Peyer's patch (tissue), 4 donors: ENCODE measurements at regions not wholly inside any gene's neighbourhood (a gene's known extent, or its start where the extent isn't known, plus 50 kb on each side); places are given as distances from the start of the nearest gene placed in this dataset.

ENCODE experiments used
- POLR2A ChIP-seq, 2 donors: fragments of 450-650 bp; IDR thresholded peaks; one replicate each; pipeline ENCODE4 v1.5.1; 2017; ENCODE audit warnings: antibody characterized with exemption in 2 of 2, mild to moderate bottlenecking in 2 of 2, moderate library complexity in 2 of 2
- TF ChIP-seq, protein P1 (sequence below), 6 experiments: fragments of 450-650 bp in 4 of 6; fragments of 200-600 bp in 2 of 6; sonication (generic) in 1 of 6; IDR thresholded peaks; one replicate each; pipeline ENCODE4 v1.5.1; 2017 to 2019; ENCODE audit warnings: antibody characterized with exemption in 6 of 6, mild to moderate bottlenecking in 3 of 6, moderate library complexity in 1 of 6

DNA sequence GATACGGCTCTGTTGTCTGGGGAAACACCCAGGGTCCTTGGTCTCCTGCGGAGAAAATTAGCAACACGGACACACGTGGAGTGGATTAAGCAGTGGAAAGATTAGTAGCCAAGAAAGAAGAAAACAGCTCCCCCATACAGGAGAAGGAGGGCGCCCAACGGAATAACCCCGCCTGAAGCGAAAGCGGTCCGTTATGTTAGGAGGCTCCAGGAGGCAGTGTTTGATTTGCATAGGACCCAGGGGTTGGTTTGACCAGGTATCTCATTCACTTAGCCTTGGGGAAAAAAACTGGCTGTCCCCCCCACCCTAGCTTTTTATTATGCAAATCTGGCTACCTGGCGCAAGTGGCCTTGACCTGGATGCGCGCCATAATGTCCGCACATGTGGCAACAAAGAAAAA lies 170.1 kb upstream of the KYNU start:
- TF ChIP-seq, protein P1, sequence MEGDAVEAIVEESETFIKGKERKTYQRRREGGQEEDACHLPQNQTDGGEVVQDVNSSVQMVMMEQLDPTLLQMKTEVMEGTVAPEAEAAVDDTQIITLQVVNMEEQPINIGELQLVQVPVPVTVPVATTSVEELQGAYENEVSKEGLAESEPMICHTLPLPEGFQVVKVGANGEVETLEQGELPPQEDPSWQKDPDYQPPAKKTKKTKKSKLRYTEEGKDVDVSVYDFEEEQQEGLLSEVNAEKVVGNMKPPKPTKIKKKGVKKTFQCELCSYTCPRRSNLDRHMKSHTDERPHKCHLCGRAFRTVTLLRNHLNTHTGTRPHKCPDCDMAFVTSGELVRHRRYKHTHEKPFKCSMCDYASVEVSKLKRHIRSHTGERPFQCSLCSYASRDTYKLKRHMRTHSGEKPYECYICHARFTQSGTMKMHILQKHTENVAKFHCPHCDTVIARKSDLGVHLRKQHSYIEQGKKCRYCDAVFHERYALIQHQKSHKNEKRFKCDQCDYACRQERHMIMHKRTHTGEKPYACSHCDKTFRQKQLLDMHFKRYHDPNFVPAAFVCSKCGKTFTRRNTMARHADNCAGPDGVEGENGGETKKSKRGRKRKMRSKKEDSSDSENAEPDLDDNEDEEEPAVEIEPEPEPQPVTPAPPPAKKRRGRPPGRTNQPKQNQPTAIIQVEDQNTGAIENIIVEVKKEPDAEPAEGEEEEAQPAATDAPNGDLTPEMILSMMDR (IDR thresholded peaks at IDR 0.05): no peak
- no peak for TF ChIP-seq POLR2A (IDR thresholded peaks at IDR 0.05)
